ENCODE measurements at regions not wholly inside any gene's neighbourhood (a gene's known extent, or its start where the extent isn't known, plus 50 kb on each side); places are given as distances from the start of the nearest gene placed in this dataset.
"Not testable (repeated sequence)": the region's sequence is repeated elsewhere in the genome, so short reads cannot be mapped to it uniquely, and the experiment has no call there.

DNA sequence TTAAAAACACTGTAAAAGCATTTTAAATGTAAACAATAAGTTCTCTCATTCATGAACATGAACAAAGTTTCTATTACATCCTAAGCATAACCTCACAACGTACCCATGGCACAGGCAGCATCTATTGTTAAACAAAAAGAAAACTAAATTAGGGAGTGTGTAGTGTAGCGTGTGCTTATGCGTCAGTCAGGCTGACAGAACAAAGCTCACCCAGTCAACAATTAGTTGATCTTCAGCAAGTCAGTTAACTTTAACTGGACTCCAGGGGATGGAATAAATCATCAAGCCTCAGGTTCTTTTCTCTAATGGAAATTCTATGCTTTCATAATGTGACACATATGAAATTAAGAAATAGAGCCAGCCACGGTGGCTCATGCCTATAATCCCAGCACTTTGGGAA, 91.6 kb upstream of the ODAD2 start:
- H3K4me3 ChIP-seq (ENCODE audit: low read length): no peak overlapping the region
- no peaks in the 10 kb centered on the region for H3K79me2 ChIP-seq (ENCODE audit: control insufficient read depth, low read length)
- no peaks in the 10 kb centered on the region for H3K36me3 ChIP-seq (ENCODE audit: control insufficient read depth, low read length)
- H3K9me2 ChIP-seq (replicated peaks; ENCODE audit: control insufficient read depth, low read length): no peaks in the 10 kb centered on the region
- H3K4me2 ChIP-seq (ENCODE audit: low read length): no peak overlapping the region
- TF ChIP-seq, protein P1, sequence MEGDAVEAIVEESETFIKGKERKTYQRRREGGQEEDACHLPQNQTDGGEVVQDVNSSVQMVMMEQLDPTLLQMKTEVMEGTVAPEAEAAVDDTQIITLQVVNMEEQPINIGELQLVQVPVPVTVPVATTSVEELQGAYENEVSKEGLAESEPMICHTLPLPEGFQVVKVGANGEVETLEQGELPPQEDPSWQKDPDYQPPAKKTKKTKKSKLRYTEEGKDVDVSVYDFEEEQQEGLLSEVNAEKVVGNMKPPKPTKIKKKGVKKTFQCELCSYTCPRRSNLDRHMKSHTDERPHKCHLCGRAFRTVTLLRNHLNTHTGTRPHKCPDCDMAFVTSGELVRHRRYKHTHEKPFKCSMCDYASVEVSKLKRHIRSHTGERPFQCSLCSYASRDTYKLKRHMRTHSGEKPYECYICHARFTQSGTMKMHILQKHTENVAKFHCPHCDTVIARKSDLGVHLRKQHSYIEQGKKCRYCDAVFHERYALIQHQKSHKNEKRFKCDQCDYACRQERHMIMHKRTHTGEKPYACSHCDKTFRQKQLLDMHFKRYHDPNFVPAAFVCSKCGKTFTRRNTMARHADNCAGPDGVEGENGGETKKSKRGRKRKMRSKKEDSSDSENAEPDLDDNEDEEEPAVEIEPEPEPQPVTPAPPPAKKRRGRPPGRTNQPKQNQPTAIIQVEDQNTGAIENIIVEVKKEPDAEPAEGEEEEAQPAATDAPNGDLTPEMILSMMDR (IDR thresholded peaks at IDR 0.05; ENCODE audit: low read depth, low read length, poor library complexity, severe bottlenecking): no peak
- no peak for TF ChIP-seq EZH2phosphoT487 (IDR thresholded peaks at IDR 0.05; ENCODE audit: borderline replicate concordance, low read length)
- no peak overlapping the region for H3K27ac ChIP-seq (ENCODE audit: low read depth, low read length)
- H3K4me1 ChIP-seq (ENCODE audit: control insufficient read depth, low read length): no peaks in the 10 kb centered on the region
- H3K9me3 ChIP-seq (ENCODE audit: control insufficient read depth, insufficient read depth, low read length): no peaks in the 10 kb centered on the region
- H4K20me1 ChIP-seq (ENCODE audit: control insufficient read depth, insufficient read depth, low read depth, low read length): no peaks in the 10 kb centered on the region
- H3K27me3 ChIP-seq (ENCODE audit: control insufficient read depth, low read length): no peaks in the 10 kb centered on the region
- H3F3A ChIP-seq (ENCODE audit: control insufficient read depth, insufficient read depth): no peaks in the 10 kb centered on the region

DNA sequence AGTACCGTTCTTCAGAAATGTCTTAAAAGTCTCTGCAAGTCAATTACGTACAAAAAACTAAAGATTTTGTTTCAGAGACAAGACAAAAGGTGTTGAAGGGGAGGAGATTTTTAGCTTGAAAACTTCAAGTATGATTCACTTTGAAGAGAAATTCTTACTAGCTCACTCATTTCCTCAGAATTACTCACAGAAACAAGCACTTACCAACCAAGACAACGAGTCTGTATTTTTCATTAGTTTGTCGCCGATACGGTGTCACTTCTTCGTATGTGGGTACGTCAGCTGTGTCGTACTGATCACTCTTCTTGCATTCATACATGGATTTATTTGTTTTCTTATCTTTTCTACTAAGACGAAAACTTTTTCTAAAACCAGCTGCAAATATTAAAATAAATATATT, 90.6 kb upstream of the ODAD2 start:
- Histone ChIP-seq H4K20me1 (ENCODE audit: control insufficient read depth, insufficient read depth, low read depth, low read length) (no peaks in the 10 kb centered on the region), H3K9me2 (replicated peaks; ENCODE audit: control insufficient read depth, low read length) (no peaks in the 10 kb centered on the region), H3K9me3 (ENCODE audit: control insufficient read depth, insufficient read depth, low read length) (no peaks in the 10 kb centered on the region), H3K36me3 (ENCODE audit: control insufficient read depth, low read length) (no peaks in the 10 kb centered on the region), H3K4me1 (ENCODE audit: control insufficient read depth, low read length) (no peaks in the 10 kb centered on the region), H3K27me3 (ENCODE audit: control insufficient read depth, low read length) (no peaks in the 10 kb centered on the region), H3F3A (ENCODE audit: control insufficient read depth, insufficient read depth) (no peaks in the 10 kb centered on the region), H3K79me2 (ENCODE audit: control insufficient read depth, low read length) (no peaks in the 10 kb centered on the region), H3K27ac (ENCODE audit: low read depth, low read length) (no peak overlapping the region), H3K4me2 (ENCODE audit: low read length) (no peak overlapping the region), H3K4me3 (ENCODE audit: low read length) (no peak overlapping the region)
- no peak for TF ChIP-seq EZH2phosphoT487 (IDR thresholded peaks at IDR 0.05; ENCODE audit: borderline replicate concordance, low read length)
- TF ChIP-seq, protein P1 (IDR thresholded peaks at IDR 0.05; ENCODE audit: low read depth, low read length, poor library complexity, severe bottlenecking): no peak

DNA sequence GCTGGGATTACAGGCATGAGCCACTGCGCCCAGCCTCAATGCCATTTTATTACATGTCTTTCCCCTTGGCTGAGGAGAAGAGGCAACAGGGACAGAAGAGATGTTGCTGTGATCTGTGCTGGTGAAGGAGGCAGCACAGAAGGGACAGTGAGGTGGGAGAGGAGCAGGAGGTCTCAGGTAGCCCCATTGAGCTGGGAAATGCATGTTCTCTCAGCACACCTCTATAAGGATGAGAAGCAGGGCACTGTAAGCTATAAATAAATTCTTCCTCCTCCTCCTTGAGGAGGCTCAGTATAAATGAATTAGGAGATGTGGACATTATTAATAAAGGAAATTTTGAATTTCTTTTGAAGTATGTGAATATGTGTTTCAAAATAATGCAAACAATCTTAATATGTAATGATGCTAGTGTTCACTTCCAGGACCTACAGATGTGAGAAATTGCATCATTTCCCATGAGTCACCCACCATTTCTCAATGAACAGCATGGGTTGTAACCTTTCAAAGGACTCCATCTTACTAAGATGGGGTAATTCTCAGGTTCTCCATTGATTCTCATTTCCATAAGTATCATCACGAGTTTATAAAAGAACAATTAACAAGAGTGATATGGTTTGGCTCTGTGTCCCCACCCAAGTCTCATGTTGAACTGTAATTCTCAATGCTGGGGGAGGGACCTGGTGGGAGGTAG, 88.9 kb upstream of the ODAD2 start:
- Histone ChIP-seq H3K9me3 (ENCODE audit: control insufficient read depth, insufficient read depth, low read length) (no peaks in the 10 kb centered on the region), H4K20me1 (ENCODE audit: control insufficient read depth, insufficient read depth, low read depth, low read length) (no peaks in the 10 kb centered on the region), H3K4me2 (ENCODE audit: low read length) (no peak overlapping the region), H3K27me3 (ENCODE audit: control insufficient read depth, low read length) (no peaks in the 10 kb centered on the region), H3K4me3 (ENCODE audit: low read length) (no peak overlapping the region), H3K79me2 (ENCODE audit: control insufficient read depth, low read length) (no peaks in the 10 kb centered on the region), H3K9me2 (replicated peaks; ENCODE audit: control insufficient read depth, low read length) (no peaks in the 10 kb centered on the region), H3F3A (ENCODE audit: control insufficient read depth, insufficient read depth) (no peaks in the 10 kb centered on the region), H3K27ac (ENCODE audit: low read depth, low read length) (no peak overlapping the region), H3K4me1 (ENCODE audit: control insufficient read depth, low read length) (no peaks in the 10 kb centered on the region), H3K36me3 (ENCODE audit: control insufficient read depth, low read length) (no peaks in the 10 kb centered on the region)
- TF ChIP-seq EZH2phosphoT487 (IDR thresholded peaks at IDR 0.05; ENCODE audit: borderline replicate concordance, low read length): no peak
- TF ChIP-seq, protein P1 (IDR thresholded peaks at IDR 0.05; ENCODE audit: low read depth, low read length, poor library complexity, severe bottlenecking): no peak

DNA sequence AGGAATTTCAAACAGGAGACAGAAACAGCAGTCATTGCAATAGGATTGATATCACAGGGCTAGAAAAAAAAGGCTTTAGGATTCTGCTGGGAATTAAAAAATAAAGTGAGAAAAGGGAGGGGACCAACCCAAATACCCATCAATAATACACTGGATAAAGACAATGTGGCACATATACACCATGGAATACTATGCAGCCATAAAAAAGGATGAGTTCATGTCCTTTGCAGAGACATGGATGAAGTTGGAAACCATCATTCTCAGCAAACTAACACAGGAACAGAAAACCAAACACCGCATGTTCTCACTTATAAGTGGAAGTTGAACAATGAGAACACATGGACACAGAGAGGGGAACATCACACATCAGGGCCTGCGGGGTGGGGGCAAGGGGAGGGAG, 86.9 kb upstream of the ODAD2 start:
- not testable (repeated sequence) for H3K36me3 ChIP-seq (ENCODE audit: control insufficient read depth, low read length)

More for the DNA sequence above, 86.9 kb upstream of the ODAD2 start:
- H3K27me3 ChIP-seq (ENCODE audit: control insufficient read depth, low read length); H3K79me2 ChIP-seq (ENCODE audit: control insufficient read depth, low read length); H3K27ac ChIP-seq (ENCODE audit: low read depth, low read length); H3K9me2 ChIP-seq (replicated peaks; ENCODE audit: control insufficient read depth, low read length); H3K9me3 ChIP-seq (ENCODE audit: control insufficient read depth, insufficient read depth, low read length); H4K20me1 ChIP-seq (ENCODE audit: control insufficient read depth, insufficient read depth, low read depth, low read length); H3K4me1 ChIP-seq (ENCODE audit: control insufficient read depth, low read length); H3K4me2 ChIP-seq (ENCODE audit: low read length); H3K4me3 ChIP-seq (ENCODE audit: low read length); H3F3A ChIP-seq (ENCODE audit: control insufficient read depth, insufficient read depth): not testable (repeated sequence)
